ENCODE measurements at regions not wholly inside any gene's neighbourhood (a gene's known extent, or its start where the extent isn't known, plus 50 kb on each side); places are given as distances from the start of the nearest gene placed in this dataset.
"Not testable (repeated sequence)": the region's sequence is repeated elsewhere in the genome, so short reads cannot be mapped to it uniquely, and the experiment has no call there.

DNA sequence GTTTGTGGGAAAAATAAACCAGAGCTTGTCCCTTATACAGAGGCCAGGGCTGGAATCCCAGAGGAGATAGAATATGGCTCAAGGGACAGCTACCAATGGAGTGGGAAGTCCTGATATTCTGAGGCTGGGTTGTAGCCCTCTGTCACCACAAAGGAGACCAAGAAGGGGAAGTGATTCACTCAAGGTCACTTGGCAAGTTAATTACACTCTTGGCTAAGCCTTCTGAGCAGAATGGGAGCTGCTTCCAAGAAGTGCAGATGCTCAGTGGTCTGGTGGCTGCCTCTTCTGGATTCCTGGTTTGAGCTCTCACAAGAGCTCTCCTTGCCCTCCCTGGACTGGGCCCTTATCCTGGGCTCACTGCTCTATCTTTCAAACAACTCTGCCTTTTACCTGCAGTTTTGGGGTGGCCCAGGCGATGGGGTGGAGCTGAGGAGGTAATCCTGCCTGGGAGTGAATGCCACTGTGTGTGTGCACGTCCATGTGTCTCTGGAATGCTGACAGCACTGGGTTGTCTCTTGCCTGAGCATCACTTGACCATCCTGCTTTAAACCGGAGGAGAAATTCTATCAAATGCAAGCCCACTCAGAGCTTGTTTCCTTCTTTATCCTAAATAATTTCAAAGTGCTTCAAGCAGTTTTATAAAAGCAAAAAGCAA lies 168.2 kb downstream of the KCNS3 start:
- no peak overlapping the region for H3K4me3 Mint-ChIP-seq
- H3K27me3 Mint-ChIP-seq (ENCODE audit: low read depth): peaks cover 4% of the 10 kb centered on the region
- H3K36me3 Mint-ChIP-seq (ENCODE audit: low read depth): peaks cover 3% of the 10 kb centered on the region
- H3K27ac Mint-ChIP-seq (ENCODE audit: unreplicated experiment): peak overlapping the region; percentile 52
- no peaks in the 10 kb centered on the region for H3K4me1 Mint-ChIP-seq
- TF ChIP-seq, protein P1, sequence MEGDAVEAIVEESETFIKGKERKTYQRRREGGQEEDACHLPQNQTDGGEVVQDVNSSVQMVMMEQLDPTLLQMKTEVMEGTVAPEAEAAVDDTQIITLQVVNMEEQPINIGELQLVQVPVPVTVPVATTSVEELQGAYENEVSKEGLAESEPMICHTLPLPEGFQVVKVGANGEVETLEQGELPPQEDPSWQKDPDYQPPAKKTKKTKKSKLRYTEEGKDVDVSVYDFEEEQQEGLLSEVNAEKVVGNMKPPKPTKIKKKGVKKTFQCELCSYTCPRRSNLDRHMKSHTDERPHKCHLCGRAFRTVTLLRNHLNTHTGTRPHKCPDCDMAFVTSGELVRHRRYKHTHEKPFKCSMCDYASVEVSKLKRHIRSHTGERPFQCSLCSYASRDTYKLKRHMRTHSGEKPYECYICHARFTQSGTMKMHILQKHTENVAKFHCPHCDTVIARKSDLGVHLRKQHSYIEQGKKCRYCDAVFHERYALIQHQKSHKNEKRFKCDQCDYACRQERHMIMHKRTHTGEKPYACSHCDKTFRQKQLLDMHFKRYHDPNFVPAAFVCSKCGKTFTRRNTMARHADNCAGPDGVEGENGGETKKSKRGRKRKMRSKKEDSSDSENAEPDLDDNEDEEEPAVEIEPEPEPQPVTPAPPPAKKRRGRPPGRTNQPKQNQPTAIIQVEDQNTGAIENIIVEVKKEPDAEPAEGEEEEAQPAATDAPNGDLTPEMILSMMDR (conservative IDR thresholded peaks at IDR 0.05): no peak
- no peak for DNase-seq (ENCODE audit: low read depth, low spot score)
- peaks cover 10% of the 10 kb centered on the region for H3K9me3 Mint-ChIP-seq

DNA sequence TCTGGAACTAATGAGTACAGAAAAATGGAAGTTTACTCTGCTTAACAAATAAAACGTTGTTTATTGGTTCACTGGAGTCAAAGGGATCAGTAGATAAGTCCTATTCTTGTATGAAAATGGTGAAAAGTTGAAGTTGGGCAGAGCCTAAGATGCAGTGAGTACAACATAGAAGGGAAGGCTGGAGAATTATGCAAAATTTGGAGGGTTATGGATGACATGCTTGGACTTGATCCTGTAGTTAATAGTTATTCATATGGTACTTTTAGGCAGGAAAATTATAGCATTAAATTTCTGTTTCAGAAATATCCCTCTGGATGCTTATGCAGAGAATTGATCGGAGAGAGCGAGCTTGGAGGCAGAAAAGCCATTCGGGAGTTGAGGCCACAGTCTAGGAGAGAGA lies 167.6 kb downstream of the KCNS3 start:
- Mint-ChIP-seq H3K27ac (ENCODE audit: unreplicated experiment) (peak overlapping the region; percentile 65), H3K27me3 (ENCODE audit: low read depth) (peaks cover 4% of the 10 kb centered on the region), H3K36me3 (ENCODE audit: low read depth) (peaks cover 3% of the 10 kb centered on the region), H3K4me1 (no peaks in the 10 kb centered on the region), H3K9me3 (peaks cover 10% of the 10 kb centered on the region), H3K4me3 (no peak overlapping the region)
- TF ChIP-seq, protein P1 (conservative IDR thresholded peaks at IDR 0.05): no peak
- DNase-seq (ENCODE audit: low read depth, low spot score): no peak

DNA sequence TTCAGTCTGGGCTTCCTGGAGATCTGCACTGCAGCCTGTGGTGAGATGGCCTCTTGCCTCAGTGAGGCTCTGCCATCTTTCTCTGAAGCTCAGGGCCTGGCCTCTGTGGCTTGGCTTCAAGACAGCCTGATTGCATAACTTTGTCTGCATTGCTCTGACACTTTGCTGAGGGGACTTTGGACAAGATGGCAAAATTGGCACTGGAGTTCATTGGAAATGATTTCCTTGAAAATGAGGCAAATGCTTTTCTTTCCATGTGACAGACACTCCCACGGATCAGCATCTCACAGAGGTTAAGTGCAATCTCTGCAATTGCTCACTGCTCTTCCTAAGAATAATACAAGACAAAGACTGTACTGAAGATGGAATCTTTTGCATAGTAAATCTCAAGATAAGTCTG lies 166.8 kb downstream of the KCNS3 start:
- no peak for DNase-seq (ENCODE audit: low read depth, low spot score)
- H3K27ac Mint-ChIP-seq (ENCODE audit: unreplicated experiment): no peak overlapping the region
- no peaks in the 10 kb centered on the region for H3K4me1 Mint-ChIP-seq
- H3K36me3 Mint-ChIP-seq (ENCODE audit: low read depth): peaks cover 3% of the 10 kb centered on the region
- TF ChIP-seq, protein P1 (conservative IDR thresholded peaks at IDR 0.05): no peak
- peaks cover 10% of the 10 kb centered on the region for H3K9me3 Mint-ChIP-seq
- H3K27me3 Mint-ChIP-seq (ENCODE audit: low read depth): peaks cover 4% of the 10 kb centered on the region
- H3K4me3 Mint-ChIP-seq: no peak overlapping the region

DNA sequence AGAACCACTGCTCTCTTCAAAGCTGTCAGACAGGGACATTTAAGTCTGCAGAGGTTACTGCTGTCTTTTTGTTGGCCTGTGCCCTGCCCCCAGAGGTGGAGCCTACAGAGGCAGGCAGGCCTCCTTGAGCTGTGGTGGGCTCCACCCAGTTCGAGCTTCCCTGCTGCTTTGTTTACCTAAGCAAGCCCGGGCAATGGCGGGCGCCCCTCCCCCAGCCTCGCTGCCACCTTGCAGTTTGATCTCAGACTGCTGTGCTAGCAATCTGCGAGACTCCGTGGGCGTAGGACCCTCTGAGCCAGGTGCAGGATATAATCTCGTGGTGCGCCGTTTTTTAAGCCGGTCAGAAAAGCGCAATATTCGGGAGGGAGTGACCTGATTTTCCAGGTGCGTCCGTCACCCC lies 138.9 kb downstream of the KCNS3 start:
- H3K9me3 Mint-ChIP-seq; H3K27me3 Mint-ChIP-seq (ENCODE audit: low read depth); H3K4me3 Mint-ChIP-seq; H3K27ac Mint-ChIP-seq (ENCODE audit: unreplicated experiment); H3K4me1 Mint-ChIP-seq; DNase-seq (ENCODE audit: low read depth, low spot score); H3K36me3 Mint-ChIP-seq (ENCODE audit: low read depth): not testable (repeated sequence)

DNA sequence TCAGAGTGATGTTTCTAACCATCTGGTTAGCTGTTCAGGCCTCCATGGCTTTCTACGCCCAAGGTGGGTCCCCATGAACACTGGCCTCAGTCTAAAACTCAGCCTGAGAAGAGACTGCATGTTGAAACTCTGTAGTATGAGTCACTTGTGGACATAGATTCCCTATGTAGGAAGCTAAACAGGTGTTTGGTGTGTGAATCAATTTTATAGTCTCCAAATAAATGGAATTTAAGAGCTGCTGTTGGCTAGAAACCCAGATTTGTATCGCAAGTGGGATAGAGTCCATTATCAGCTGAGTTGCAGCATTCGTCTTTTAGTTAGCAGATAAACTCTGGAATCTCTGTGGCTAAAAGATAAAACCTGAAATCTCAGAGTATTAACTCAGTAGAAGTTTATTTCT lies 131.4 kb downstream of the KCNS3 start:
- TF ChIP-seq, protein P1 (conservative IDR thresholded peaks at IDR 0.05): no peak
- no peaks in the 10 kb centered on the region for H3K9me3 Mint-ChIP-seq
- no peaks in the 10 kb centered on the region for H3K36me3 Mint-ChIP-seq (ENCODE audit: low read depth)
- H3K4me1 Mint-ChIP-seq: no peaks in the 10 kb centered on the region
- no peak overlapping the region for H3K4me3 Mint-ChIP-seq
- H3K27me3 Mint-ChIP-seq (ENCODE audit: low read depth): peaks cover 6% of the 10 kb centered on the region
- no peak for DNase-seq (ENCODE audit: low read depth, low spot score)
- no peak overlapping the region for H3K27ac Mint-ChIP-seq (ENCODE audit: unreplicated experiment)

DNA sequence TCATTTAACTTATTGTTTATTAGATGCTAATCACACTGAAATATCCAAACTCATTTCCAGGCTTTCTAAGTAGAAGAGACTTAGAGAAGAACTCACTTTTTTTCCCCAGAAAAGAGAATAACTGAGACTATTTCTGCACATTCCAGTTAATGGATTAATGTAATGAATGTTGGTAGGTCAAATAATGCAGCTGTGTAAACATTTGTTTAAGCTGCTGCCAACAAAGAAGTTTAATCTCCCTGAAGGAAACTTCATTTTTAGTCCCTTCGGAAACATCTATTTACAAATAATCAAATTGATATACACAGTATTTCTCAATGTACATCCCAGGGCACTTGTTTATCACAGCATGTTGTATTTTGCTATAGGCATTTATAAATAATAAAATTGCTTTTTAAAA lies 126.9 kb downstream of the KCNS3 start:
- no peak for DNase-seq (ENCODE audit: low read depth, low spot score)
- Mint-ChIP-seq H3K27me3 (ENCODE audit: low read depth) (peaks cover 6% of the 10 kb centered on the region), H3K4me1 (no peaks in the 10 kb centered on the region), H3K9me3 (no peaks in the 10 kb centered on the region), H3K27ac (ENCODE audit: unreplicated experiment) (no peak overlapping the region), H3K36me3 (ENCODE audit: low read depth) (no peaks in the 10 kb centered on the region), H3K4me3 (no peak overlapping the region)
- TF ChIP-seq, protein P1 (conservative IDR thresholded peaks at IDR 0.05): no peak

Measured in neural crest cell (in vitro differentiated cells).